Lower leg skin (tissue), 3 donors: ENCODE measurements at regions not wholly inside any gene's neighbourhood (a gene's known extent, or its start where the extent isn't known, plus 50 kb on each side); places are given as distances from the start of the nearest gene placed in this dataset.

Experiments used
- CTCF ChIP-seq, 3 donors: fragments of 450-650 bp; IDR thresholded peaks; one replicate each; pipeline ENCODE4 v1.5.1; 2016; ENCODE audit warnings: antibody characterized with exemption in 3 of 3, mild to moderate bottlenecking in 3 of 3, moderate library complexity in 2 of 3
- POLR2A ChIP-seq, 2 donors: fragments of 450-650 bp; IDR thresholded peaks; one replicate each; pipeline ENCODE4 v1.6.1; 2016 to 2017; ENCODE audit warnings: antibody characterized with exemption in 2 of 2, mild to moderate bottlenecking in 1 of 2, moderate library complexity in 1 of 2

DNA sequence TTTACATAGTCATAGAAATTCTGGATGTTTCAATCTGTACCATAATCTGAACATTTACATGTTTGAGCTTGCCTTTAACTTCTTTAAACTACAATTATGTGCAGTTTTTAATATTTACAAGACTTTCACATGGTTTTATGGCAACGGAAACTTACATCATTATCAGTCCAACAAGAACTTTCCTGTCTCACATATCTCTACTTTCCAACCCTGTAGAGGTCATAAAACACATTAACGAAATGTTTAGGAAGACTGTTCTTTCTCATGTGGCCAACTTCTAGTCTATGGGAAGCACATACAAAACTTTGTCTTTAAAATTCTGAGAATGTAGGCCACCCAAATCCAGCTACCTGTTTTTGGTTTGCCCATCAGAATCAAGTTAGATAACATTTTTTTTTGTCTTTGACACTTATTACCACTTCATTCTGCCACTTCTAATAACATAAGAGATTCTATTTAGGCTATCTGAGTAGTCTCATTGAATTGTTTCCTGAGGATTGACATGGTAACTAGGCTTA is 693.2 kb downstream of the KCNJ3 start:
- no peak for TF ChIP-seq CTCF (IDR thresholded peaks at IDR 0.05)
- TF ChIP-seq POLR2A (IDR thresholded peaks at IDR 0.05): no peak
